Right lobe of liver (tissue), 6 donors: ENCODE measurements at regions not wholly inside any gene's neighbourhood (a gene's known extent, or its start where the extent isn't known, plus 50 kb on each side); places are given as distances from the start of the nearest gene placed in this dataset.

Experiments
- ATAC-seq, 4 donors: fragments of 200-7000 bp; cut with Tn5 transposase; one replicate each; pipeline ENCODE4 v1.9.1; 2020; ENCODE audit warnings: mild to moderate bottlenecking in 4 of 4, moderate library complexity in 4 of 4
- DNase-seq, 3 donors: peaks; one replicate each; pipeline ENCODE4 v3.0.0-alpha.2; 2020
- H3K27ac ChIP-seq, 3 donors: fragments of 200-600 bp; one replicate each; pipeline ENCODE4 v1.8.0; 2022
- H3K27me3 ChIP-seq, 2 donors: fragments of 200-600 bp; one replicate each; pipeline ENCODE4 v1.8.0; 2022
- H3K36me3 ChIP-seq, 4 donors: fragments of 200-600 bp; sonication (generic) in 1 of 4; one replicate each; pipeline versions ENCODE4 v1.5.1 to v1.8.0; 2017 to 2022; ENCODE audit warnings: control low read depth in 1 of 4
- H3K4me1 ChIP-seq, 4 donors: fragments of 200-600 bp; sonication (generic) in 1 of 4; one replicate each; pipeline versions ENCODE4 v1.5.1 to v1.8.0; 2017 to 2022; ENCODE audit warnings: control low read depth in 1 of 4
- H3K4me3 ChIP-seq, 3 donors: fragments of 200-600 bp; one replicate each; pipeline ENCODE4 v1.8.0; 2022
- H3K9me3 ChIP-seq, 4 donors: fragments of 200-600 bp; sonication (generic) in 1 of 4; one replicate each; pipeline versions ENCODE4 v1.5.1 to v1.8.0; 2017 to 2022; ENCODE audit warnings: control low read depth in 1 of 4
- POLR2A ChIP-seq: fragments of 450-650 bp; IDR thresholded peaks from one replicate; pipeline ENCODE4 v1.6.1; 2017; ENCODE audit warnings: antibody characterized with exemption, mild to moderate bottlenecking
- WGBS: methylation state at CpG from one replicate; pipeline ENCODE4 v1.1.6; 2018; ENCODE audit warnings: low coverage, low lambda C conversion rate; ENCODE audit not compliant: insufficient coverage; ENCODE audit errors: missing lambda C conversion rate; 5-methylcytosine and 5-hydroxymethylcytosine counted together
- intact Hi-C, 2 donors: fragments of 100-400 bp; cut with DNase I; formaldehyde crosslinking; loops; one replicate each; pipeline versions ENCODE4 v1.11.2 to v1.14.1; 2022
- TF ChIP-seq, protein P1 (sequence below), 4 donors: fragments of 200-600 bp in 3 of 4; fragments of 450-650 bp in 1 of 4; IDR thresholded peaks; one replicate each; pipeline versions ENCODE4 v1.5.1 to v1.8.0; 2016 to 2022; ENCODE audit warnings: antibody characterized with exemption in 4 of 4, mild to moderate bottlenecking in 2 of 4
- donor health status: DM: no; HTN: yes; CAD: no.
- donor health status: DM: no; HTN: no; CAD: no.
- donor health status: DM: no; HTN: no; CAD: no.
- donor health status: DM: no; HTN: yes; CAD: no.
- donor health status: DM: no; HTN: yes; CAD: no.

GRCh38 chr20:40156600-40157317 is 532.3 kb downstream of the MAFB start:
- peaks cover 0 to 4% (median 0%) of the 10 kb centered on the region in 4 donors for H3K4me1 ChIP-seq
- no peak overlapping the region for H3K27ac ChIP-seq
- no peaks in the 10 kb centered on the region for H3K9me3 ChIP-seq
- H3K27me3 ChIP-seq = no peaks in the 10 kb centered on the region
- DNase-seq (no peak), ATAC-seq (peak in 3 of 4 donors; percentile 57 to 92 (median 68))
- TF ChIP-seq, protein P1, sequence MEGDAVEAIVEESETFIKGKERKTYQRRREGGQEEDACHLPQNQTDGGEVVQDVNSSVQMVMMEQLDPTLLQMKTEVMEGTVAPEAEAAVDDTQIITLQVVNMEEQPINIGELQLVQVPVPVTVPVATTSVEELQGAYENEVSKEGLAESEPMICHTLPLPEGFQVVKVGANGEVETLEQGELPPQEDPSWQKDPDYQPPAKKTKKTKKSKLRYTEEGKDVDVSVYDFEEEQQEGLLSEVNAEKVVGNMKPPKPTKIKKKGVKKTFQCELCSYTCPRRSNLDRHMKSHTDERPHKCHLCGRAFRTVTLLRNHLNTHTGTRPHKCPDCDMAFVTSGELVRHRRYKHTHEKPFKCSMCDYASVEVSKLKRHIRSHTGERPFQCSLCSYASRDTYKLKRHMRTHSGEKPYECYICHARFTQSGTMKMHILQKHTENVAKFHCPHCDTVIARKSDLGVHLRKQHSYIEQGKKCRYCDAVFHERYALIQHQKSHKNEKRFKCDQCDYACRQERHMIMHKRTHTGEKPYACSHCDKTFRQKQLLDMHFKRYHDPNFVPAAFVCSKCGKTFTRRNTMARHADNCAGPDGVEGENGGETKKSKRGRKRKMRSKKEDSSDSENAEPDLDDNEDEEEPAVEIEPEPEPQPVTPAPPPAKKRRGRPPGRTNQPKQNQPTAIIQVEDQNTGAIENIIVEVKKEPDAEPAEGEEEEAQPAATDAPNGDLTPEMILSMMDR (IDR thresholded peaks at IDR 0.05) = no peak
- no peak for TF ChIP-seq POLR2A
- WGBS = 13% methylated on average over 4 of the region's 4 CpGs
- H3K4me3 ChIP-seq = no peak overlapping the region
- intact Hi-C loops = no loop called here
- H3K36me3 ChIP-seq = no peaks in the 10 kb centered on the region

DNA sequence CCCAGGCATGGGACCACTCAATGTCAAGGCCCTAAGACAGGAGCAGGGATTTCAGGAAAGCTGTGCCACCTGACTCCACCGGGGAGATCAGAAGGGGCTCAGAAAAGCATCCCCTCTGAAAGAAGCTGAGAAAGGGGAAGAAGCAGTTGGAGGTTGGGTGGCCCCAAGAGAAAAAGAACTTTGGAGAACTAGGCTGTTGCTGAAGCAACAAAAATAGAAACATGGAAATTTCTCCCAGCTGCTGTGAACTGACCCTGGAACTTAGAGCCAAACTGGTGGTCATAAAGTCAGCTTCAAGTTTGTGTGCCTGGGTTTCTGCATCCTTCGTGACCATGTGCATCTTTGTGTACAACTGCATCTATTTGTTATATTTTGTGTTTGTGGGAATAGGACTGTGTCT is 534.5 kb downstream of the MAFB start:
- DNase-seq = no peak
- Histone ChIP-seq H3K27me3 (no peaks in the 10 kb centered on the region), H3K27ac (no peak overlapping the region), H3K36me3 (no peaks in the 10 kb centered on the region), H3K4me3 (no peak overlapping the region), H3K9me3 (no peaks in the 10 kb centered on the region), H3K4me1 (peaks cover 0 to 4% (median 0%) of the 10 kb centered on the region in 4 donors)
- 75% methylated on average over 2 of the region's 2 CpGs for WGBS
- TF ChIP-seq POLR2A = no peak
- TF ChIP-seq, protein P1 (IDR thresholded peaks at IDR 0.05) = no peak
- intact Hi-C loops = no loop called here
- peak in 1 of 4 donors; percentile 29 for ATAC-seq

GRCh38 chr20:40148886-40149285 is 540.1 kb downstream of the MAFB start:
- TF ChIP-seq, protein P1 (IDR thresholded peaks at IDR 0.05) = no peak
- TF ChIP-seq POLR2A = no peak
- DNase-seq (no peak), ATAC-seq (no peak)
- Histone ChIP-seq H3K27ac (no peak overlapping the region), H3K27me3 (no peaks in the 10 kb centered on the region), H3K4me3 (no peak overlapping the region), H3K36me3 (no peaks in the 10 kb centered on the region), H3K4me1 (no peaks in the 10 kb centered on the region), H3K9me3 (no peaks in the 10 kb centered on the region)
- WGBS = 64% methylated on average over 7 of the region's 7 CpGs
- intact Hi-C loops = no loop called here

GRCh38 chr20:40146071-40146470 is 543.0 kb downstream of the MAFB start:
- no peaks in the 10 kb centered on the region for H3K27me3 ChIP-seq
- no peaks in the 10 kb centered on the region for H3K4me1 ChIP-seq
- no peaks in the 10 kb centered on the region for H3K36me3 ChIP-seq
- ATAC-seq (no peak), DNase-seq (no peak)
- TF ChIP-seq, protein P1 (IDR thresholded peaks at IDR 0.05) = no peak
- TF ChIP-seq POLR2A = no peak
- intact Hi-C loops = no loop called here
- no peaks in the 10 kb centered on the region for H3K9me3 ChIP-seq
- H3K27ac ChIP-seq = no peak overlapping the region
- H3K4me3 ChIP-seq = no peak overlapping the region
